ENCODE measurements at regions not wholly inside any gene's neighbourhood (a gene's known extent, or its start where the extent isn't known, plus 50 kb on each side); places are given as distances from the start of the nearest gene placed in this dataset.

GRCh38 chr2:216959433-216959832, 99.6 kb upstream of the TNP1 start:
- TF ChIP-seq CREM (IDR thresholded peaks at IDR 0.05; ENCODE audit: low read depth) (no peak), PML (IDR thresholded peaks at IDR 0.05; ENCODE audit: low read length) (no peak), JUNB (IDR thresholded peaks at IDR 0.05) (no peak), POLR2A (IDR thresholded peaks at IDR 0.05; ENCODE audit: low read depth, low read length) (no peak), CBX5 (IDR thresholded peaks at IDR 0.05; ENCODE audit: low read depth) (no peak), CTCF (IDR thresholded peaks at IDR 0.05 in 2 of 3, conservative IDR thresholded peaks at IDR 0.05 in 1 of 3; ENCODE audit: control insufficient read depth in 2 of 3, extremely low read depth in 1 of 3, insufficient read depth in 1 of 3, low read depth in 3 of 3, low read length in 3 of 3) (no peak), RELA (IDR thresholded peaks at IDR 0.05; ENCODE audit: borderline replicate concordance, partially characterized antibody) (no peak), MTA3 (IDR thresholded peaks at IDR 0.05; ENCODE audit: borderline replicate concordance, low read length) (no peak), ZBTB11 (CRISPR knock-in tag; IDR thresholded peaks at IDR 0.05) (no peak)
- TF ChIP-seq, protein P1, sequence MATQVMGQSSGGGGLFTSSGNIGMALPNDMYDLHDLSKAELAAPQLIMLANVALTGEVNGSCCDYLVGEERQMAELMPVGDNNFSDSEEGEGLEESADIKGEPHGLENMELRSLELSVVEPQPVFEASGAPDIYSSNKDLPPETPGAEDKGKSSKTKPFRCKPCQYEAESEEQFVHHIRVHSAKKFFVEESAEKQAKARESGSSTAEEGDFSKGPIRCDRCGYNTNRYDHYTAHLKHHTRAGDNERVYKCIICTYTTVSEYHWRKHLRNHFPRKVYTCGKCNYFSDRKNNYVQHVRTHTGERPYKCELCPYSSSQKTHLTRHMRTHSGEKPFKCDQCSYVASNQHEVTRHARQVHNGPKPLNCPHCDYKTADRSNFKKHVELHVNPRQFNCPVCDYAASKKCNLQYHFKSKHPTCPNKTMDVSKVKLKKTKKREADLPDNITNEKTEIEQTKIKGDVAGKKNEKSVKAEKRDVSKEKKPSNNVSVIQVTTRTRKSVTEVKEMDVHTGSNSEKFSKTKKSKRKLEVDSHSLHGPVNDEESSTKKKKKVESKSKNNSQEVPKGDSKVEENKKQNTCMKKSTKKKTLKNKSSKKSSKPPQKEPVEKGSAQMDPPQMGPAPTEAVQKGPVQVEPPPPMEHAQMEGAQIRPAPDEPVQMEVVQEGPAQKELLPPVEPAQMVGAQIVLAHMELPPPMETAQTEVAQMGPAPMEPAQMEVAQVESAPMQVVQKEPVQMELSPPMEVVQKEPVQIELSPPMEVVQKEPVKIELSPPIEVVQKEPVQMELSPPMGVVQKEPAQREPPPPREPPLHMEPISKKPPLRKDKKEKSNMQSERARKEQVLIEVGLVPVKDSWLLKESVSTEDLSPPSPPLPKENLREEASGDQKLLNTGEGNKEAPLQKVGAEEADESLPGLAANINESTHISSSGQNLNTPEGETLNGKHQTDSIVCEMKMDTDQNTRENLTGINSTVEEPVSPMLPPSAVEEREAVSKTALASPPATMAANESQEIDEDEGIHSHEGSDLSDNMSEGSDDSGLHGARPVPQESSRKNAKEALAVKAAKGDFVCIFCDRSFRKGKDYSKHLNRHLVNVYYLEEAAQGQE (IDR thresholded peaks at IDR 0.05; ENCODE audit: low read depth, low read length): no peak
- TF ChIP-seq, protein P2, sequence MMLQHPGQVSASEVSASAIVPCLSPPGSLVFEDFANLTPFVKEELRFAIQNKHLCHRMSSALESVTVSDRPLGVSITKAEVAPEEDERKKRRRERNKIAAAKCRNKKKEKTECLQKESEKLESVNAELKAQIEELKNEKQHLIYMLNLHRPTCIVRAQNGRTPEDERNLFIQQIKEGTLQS (IDR thresholded peaks at IDR 0.05; ENCODE audit: borderline replicate concordance, extremely low read depth, low read depth, low read length): no peak

Measured in GM12878 (cell line).